ENCODE measurements at regions not wholly inside any gene's neighbourhood (a gene's known extent, or its start where the extent isn't known, plus 50 kb on each side); places are given as distances from the start of the nearest gene placed in this dataset.

DNA sequence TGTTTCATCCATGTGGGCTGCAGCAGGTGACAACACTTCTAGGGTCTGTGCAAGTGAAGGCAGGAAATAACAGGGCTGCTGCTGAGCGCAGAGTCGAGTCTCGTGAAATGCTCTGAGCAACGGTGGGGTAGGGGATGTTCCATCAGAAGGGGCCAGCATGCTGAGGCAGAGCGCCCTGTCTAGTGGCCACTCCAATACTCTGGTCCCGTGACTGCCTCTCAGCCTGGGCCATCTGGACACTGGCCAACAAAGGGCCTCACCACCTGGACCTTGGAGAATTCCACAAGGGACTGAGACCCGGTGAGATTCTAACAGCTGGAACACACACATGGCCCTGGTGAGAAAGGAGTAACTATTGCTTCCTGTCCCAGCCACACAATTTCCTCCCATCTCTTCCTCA, 375.7 kb downstream of the SHANK2 start:
- no peak overlapping the region for H3K9ac ChIP-seq (ENCODE audit: low read length)
- TF ChIP-seq EZH2phosphoT487 (conservative IDR thresholded peaks at IDR 0.05; ENCODE audit: low read length): no peak
- TF ChIP-seq, protein P1, sequence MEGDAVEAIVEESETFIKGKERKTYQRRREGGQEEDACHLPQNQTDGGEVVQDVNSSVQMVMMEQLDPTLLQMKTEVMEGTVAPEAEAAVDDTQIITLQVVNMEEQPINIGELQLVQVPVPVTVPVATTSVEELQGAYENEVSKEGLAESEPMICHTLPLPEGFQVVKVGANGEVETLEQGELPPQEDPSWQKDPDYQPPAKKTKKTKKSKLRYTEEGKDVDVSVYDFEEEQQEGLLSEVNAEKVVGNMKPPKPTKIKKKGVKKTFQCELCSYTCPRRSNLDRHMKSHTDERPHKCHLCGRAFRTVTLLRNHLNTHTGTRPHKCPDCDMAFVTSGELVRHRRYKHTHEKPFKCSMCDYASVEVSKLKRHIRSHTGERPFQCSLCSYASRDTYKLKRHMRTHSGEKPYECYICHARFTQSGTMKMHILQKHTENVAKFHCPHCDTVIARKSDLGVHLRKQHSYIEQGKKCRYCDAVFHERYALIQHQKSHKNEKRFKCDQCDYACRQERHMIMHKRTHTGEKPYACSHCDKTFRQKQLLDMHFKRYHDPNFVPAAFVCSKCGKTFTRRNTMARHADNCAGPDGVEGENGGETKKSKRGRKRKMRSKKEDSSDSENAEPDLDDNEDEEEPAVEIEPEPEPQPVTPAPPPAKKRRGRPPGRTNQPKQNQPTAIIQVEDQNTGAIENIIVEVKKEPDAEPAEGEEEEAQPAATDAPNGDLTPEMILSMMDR (IDR thresholded peaks at IDR 0.05; ENCODE audit: insufficient read depth, low read length, poor library complexity, severe bottlenecking): no peak
- no peak overlapping the region for H3K4me2 ChIP-seq (ENCODE audit: low read depth, low read length, poor library complexity, severe bottlenecking)
- H4K20me1 ChIP-seq (ENCODE audit: low read depth, low read length): no peaks in the 10 kb centered on the region
- no peaks in the 10 kb centered on the region for H3K36me3 ChIP-seq (ENCODE audit: low read length)
- H3F3A ChIP-seq (ENCODE audit: insufficient read depth): no peaks in the 10 kb centered on the region
- no peak overlapping the region for H2AFZ ChIP-seq (ENCODE audit: low read depth, low read length, severe bottlenecking)
- H3K9me3 ChIP-seq (ENCODE audit: insufficient read depth, low read length): no peaks in the 10 kb centered on the region
- no peaks in the 10 kb centered on the region for H3K79me2 ChIP-seq (ENCODE audit: insufficient read depth, low read length)
- H3K27ac ChIP-seq (ENCODE audit: low read depth, low read length): no peak overlapping the region
- no peak overlapping the region for H3K4me3 ChIP-seq (ENCODE audit: insufficient read depth, low read length, poor library complexity, severe bottlenecking)
- no peaks in the 10 kb centered on the region for H3K27me3 ChIP-seq (ENCODE audit: low read length)
- no peaks in the 10 kb centered on the region for H3K9me2 ChIP-seq (replicated peaks; ENCODE audit: insufficient read depth, low read length)

DNA sequence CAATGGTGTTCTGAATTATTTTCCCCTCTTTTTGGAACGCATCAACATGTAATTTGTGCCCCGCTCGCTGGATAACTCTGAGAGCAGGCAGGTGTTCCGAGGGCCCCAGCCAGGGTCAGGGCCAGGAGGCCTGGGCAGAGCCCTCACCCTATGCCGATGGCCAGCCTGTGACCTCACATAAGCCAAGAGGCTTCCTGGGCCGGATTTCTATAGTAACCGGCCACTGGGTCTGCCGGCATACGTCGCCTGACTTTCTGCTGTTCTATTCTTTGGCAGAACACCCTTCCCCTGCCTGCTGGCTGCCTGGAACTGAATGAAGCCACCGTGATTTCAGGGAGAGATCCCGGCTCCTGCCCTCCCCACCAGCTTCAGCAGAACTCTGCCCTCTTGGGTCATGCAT, 375.2 kb downstream of the SHANK2 start:
- Histone ChIP-seq H3K36me3 (ENCODE audit: low read length) (no peaks in the 10 kb centered on the region), H4K20me1 (ENCODE audit: low read depth, low read length) (no peaks in the 10 kb centered on the region), H3K9ac (ENCODE audit: low read length) (no peak overlapping the region), H3K4me3 (ENCODE audit: insufficient read depth, low read length, poor library complexity, severe bottlenecking) (no peak overlapping the region), H3K27me3 (ENCODE audit: low read length) (no peaks in the 10 kb centered on the region), H3K9me3 (ENCODE audit: insufficient read depth, low read length) (no peaks in the 10 kb centered on the region), H2AFZ (ENCODE audit: low read depth, low read length, severe bottlenecking) (no peak overlapping the region), H3K79me2 (ENCODE audit: insufficient read depth, low read length) (no peaks in the 10 kb centered on the region), H3K27ac (ENCODE audit: low read depth, low read length) (no peak overlapping the region), H3F3A (ENCODE audit: insufficient read depth) (no peaks in the 10 kb centered on the region), H3K9me2 (replicated peaks; ENCODE audit: insufficient read depth, low read length) (no peaks in the 10 kb centered on the region), H3K4me2 (ENCODE audit: low read depth, low read length, poor library complexity, severe bottlenecking) (no peak overlapping the region)
- no peak for TF ChIP-seq EZH2phosphoT487 (conservative IDR thresholded peaks at IDR 0.05; ENCODE audit: low read length)
- TF ChIP-seq, protein P1 (IDR thresholded peaks at IDR 0.05; ENCODE audit: insufficient read depth, low read length, poor library complexity, severe bottlenecking): no peak

DNA sequence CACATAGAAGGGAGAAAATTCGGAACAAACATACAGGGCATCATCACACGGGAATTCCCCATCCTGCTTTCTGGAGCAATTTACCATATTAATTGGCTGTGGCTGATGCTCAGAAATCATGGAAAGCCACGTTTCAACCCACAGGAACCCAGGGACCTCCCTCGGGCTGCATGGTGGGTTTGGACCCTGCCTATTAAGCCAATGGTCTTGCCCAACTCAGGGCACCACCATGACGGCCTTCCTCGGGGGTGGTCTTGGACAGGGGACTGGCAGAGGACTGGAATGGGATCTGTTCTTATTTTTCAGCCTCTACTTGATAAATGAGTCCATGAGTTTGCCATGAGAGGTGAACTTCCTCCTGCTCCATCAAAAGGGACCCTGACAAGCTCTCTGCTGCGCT, 374.0 kb downstream of the SHANK2 start:
- Histone ChIP-seq H3K9me3 (ENCODE audit: insufficient read depth, low read length) (no peaks in the 10 kb centered on the region), H3K27ac (ENCODE audit: low read depth, low read length) (no peak overlapping the region), H3K4me2 (ENCODE audit: low read depth, low read length, poor library complexity, severe bottlenecking) (no peak overlapping the region), H3K9ac (ENCODE audit: low read length) (no peak overlapping the region), H4K20me1 (ENCODE audit: low read depth, low read length) (no peaks in the 10 kb centered on the region), H3K36me3 (ENCODE audit: low read length) (no peaks in the 10 kb centered on the region), H3K27me3 (ENCODE audit: low read length) (no peaks in the 10 kb centered on the region), H3K9me2 (replicated peaks; ENCODE audit: insufficient read depth, low read length) (no peaks in the 10 kb centered on the region), H3F3A (ENCODE audit: insufficient read depth) (no peaks in the 10 kb centered on the region), H2AFZ (ENCODE audit: low read depth, low read length, severe bottlenecking) (no peak overlapping the region), H3K79me2 (ENCODE audit: insufficient read depth, low read length) (no peaks in the 10 kb centered on the region), H3K4me3 (ENCODE audit: insufficient read depth, low read length, poor library complexity, severe bottlenecking) (no peak overlapping the region)
- no peak for TF ChIP-seq EZH2phosphoT487 (conservative IDR thresholded peaks at IDR 0.05; ENCODE audit: low read length)
- TF ChIP-seq, protein P1 (IDR thresholded peaks at IDR 0.05; ENCODE audit: insufficient read depth, low read length, poor library complexity, severe bottlenecking): no peak
